ENCODE measurements at regions not wholly inside any gene's neighbourhood (a gene's known extent, or its start where the extent isn't known, plus 50 kb on each side); places are given as distances from the start of the nearest gene placed in this dataset.

- TF ChIP-seq CTCF (conservative IDR thresholded peaks at IDR 0.05): no peak; the same call in 1 of the 2 replicates
- TF ChIP-seq ZFX (IDR thresholded peaks at IDR 0.05): no peak
Measured at GRCh38 chr3:110968076-110968475, 103.5 kb upstream of the NECTIN3 start.
